ENCODE measurements at regions not wholly inside any gene's neighbourhood (a gene's known extent, or its start where the extent isn't known, plus 50 kb on each side); places are given as distances from the start of the nearest gene placed in this dataset.

GRCh38 chr20:30168025-30168799, 1089.3 kb upstream of the DEFB115 start:
- TF ChIP-seq CTCF (IDR thresholded peaks at IDR 0.05) (no peak), EP300 (IDR thresholded peaks at IDR 0.05) (no peak)

Measured in tibial nerve (tissue), 4 donors.